Hematopoietic multipotent progenitor cell treated with erythropoietin and hydrocortisone succinate and interleukin-3 and kit ligand, for 17 days (in vitro differentiated cells): ENCODE measurements at regions not wholly inside any gene's neighbourhood (a gene's known extent, or its start where the extent isn't known, plus 50 kb on each side); places are given as distances from the start of the nearest gene placed in this dataset.

ENCODE experiments used
- DNase-seq: peaks from one replicate; pipeline ENCODE4 v3.0.0-alpha.2; 2015; ENCODE audit warnings: low spot score

GRCh38 chr16:86747761-86748160, 169.4 kb downstream of the FOXL1 start:
- no peak for DNase-seq

DNA sequence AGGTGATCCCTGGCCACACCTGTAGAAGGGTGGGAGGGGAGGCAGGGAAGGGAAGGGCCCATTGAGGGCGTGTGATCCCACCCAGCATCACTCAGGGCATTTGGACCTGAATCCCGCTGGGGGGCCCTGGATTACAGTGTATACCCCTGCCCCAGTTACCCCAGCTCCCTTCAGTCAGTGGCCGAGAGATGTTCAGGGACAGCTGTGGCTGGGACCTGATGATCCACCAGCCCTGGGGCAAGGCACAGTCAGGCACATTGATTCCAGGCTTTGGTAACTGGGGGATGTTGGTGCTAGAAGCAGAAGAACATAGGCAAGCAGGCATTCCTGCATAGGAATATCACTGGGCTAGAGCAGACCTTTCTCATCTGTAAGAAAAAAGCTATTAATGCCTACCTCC, 170.3 kb downstream of the FOXL1 start:
- DNase-seq: no peak

GRCh38 chr16:86751076-86752030, 173.0 kb downstream of the FOXL1 start:
- DNase-seq: no peak

DNA sequence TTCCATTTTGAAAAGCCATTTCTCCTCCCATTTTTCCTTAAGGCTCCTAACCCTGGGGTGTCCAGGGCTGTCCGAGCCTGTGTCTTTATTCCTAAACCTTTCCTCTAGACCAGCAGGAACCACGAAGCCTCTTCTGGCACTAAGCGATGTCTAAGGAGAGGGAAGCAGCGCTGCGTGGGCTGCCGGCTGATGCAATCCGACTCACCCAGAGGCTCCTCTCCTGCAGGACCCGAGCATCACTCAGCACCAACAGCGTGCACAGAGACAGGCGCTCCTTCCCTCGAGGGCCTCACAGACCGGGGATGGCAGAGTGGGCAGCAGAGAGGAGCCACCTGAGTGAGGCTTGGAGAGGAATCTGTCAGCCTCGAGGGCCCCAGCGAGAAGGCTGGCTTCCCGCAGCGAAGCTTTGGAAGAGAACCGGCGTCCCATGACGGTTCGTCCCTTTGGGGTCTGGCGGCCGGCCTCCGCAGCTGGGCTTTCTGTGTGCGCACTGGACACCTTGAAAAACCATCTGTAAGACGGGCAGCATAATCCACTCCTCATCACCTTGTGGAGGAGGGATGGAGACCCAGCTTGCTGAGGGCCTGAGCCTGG, 174.3 kb downstream of the FOXL1 start:
- no peak for DNase-seq

- no peak for DNase-seq
These were observed 175.1 kb downstream of the FOXL1 start for GRCh38 chr16:86753399-86753798.

GRCh38 chr16:86755571-86756006, 177.2 kb downstream of the FOXL1 start:
- no peak for DNase-seq

DNA sequence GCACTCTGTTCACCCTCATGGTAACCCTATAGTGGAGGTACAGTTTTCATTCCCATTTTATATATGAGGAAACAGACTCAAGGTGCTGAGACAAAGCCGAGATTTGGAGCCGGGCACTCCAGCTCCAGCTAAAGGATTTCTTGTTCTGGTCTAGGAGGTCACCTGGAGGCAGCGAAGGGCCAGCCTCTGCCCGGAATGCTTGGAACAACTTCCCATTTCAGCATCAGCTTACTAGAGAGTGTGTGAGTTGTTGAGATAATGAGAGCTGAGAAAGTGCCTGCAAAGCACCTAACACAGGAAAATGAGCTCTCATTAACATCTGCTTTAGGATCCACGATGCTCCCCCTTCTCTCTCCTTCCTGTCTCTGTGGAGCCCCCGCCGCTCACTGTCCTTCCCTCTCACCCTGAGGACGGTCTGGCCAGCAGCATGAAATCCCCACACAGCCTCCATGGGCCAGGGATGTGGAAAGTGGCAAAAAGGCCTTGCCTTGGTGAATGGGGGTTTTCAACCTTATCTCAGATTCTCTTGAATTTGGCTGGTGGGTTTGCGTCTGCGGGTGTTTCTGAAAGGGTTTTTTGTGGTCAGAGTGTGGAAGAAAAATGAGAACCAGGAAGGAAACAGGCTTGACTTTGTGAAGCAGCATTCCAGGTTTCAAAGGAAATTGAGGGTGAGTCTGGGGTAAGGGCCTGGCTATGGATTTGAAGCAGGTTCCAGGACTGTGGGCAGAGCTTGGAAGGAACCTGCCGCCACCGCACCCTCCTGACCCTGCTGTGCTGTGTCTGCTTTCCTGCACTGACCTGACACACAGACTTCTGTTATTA, 178.7 kb downstream of the FOXL1 start:
- DNase-seq: no peak

DNA sequence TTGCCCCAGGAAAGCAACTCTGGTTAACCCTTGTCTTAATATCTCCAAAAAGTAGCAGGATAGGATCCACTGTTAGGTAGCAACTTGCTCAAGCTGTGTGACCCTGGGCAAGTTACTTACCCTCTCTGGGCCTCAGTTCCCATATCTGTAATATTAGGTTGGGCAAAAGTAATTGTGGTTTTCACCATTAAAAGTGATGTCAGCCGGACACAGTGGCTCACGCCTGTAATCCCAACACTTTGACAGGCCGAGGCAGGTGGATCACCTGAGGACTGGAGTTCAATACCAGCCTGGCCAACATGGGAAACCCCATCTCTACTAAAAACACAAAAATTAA, 179.3 kb downstream of the FOXL1 start:
- no peak for DNase-seq

GRCh38 chr16:86758932-86759331, 180.6 kb downstream of the FOXL1 start:
- DNase-seq: no peak

DNA sequence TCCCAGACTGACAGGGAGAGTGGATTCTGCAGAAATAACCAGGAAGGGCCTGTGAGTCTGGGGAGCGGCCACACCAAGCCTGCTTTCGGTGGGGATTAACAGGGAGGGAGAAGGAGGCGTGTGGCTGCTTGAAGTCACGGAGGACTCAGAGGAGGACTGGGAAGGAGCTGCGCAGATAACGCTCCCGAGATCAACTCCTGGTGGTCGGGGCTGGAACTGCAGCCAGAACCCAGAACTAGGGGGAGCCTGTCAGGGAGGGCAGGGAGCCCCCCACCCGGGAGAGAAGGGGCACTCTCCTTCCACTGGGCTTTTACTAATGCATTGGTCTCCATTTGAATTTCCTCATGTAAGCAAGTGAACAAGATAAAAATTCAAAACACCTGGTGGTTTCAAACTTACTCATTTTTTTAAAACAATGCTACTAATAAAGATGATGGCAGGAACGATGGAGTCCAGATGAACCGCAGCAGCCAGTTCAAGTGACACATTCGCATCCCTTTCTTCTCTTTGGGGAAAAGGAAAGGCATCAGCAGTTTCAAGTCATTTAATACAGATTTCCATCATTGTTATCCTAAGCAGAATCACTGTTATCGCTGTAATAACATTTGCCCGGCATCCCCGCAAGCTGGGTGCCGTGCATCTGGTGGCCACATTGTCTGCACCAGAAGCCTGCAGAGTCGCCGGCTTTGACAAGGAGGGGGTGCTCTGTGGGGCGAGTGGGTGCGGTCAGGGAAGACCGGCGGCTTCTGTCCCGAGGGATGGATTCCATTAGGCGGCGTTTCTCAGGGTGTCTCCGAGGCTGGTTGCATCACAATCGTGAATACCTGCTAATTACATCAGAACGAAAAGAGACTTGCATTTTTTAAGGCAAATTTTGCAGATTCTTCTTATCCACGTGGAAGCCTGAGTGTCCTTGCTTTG, 183.0 kb downstream of the FOXL1 start:
- DNase-seq: no peak

DNA sequence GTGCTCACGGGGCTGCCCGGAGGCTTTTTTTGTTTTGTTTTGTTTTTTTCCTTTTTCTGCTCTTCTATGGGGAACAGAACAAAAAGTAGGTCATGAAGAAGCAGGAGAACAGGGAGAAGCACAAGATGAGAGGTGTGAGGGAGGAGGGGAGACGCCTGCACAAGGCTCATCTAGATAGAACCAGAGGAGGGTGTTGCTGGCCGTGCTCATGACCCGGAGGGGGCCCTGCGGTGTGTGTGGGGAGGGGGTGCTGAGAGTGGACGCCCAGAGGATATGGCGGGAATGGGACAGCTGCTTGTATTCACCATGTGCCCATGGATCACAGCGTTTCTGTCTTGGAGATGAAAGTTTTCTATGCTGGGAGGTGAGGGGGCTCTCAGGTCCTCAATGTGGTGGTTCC, 183.7 kb downstream of the FOXL1 start:
- DNase-seq: no peak

DNA sequence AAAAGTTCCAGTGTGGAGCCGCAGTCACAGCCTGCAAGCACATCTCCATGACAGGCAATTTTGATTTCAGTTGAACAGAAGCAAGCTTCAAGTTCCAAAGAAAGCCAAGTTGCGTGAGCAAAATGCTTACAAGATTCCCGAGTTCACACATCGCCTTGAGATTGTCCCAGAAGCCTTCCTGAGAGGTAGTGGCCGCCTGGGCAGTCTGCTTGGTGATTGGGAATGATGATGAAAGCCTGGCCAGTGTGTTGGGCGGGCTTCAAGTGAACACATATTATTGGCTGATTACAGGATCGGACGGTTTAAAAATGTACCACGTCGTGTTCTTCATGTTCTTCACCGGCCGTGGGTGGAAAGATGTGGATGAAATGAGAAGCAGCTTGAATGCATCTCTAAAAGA, 185.5 kb downstream of the FOXL1 start:
- no peak for DNase-seq

- DNase-seq: no peak
These were observed 186.2 kb downstream of the FOXL1 start for GRCh38 chr16:86764551-86764950.

DNA sequence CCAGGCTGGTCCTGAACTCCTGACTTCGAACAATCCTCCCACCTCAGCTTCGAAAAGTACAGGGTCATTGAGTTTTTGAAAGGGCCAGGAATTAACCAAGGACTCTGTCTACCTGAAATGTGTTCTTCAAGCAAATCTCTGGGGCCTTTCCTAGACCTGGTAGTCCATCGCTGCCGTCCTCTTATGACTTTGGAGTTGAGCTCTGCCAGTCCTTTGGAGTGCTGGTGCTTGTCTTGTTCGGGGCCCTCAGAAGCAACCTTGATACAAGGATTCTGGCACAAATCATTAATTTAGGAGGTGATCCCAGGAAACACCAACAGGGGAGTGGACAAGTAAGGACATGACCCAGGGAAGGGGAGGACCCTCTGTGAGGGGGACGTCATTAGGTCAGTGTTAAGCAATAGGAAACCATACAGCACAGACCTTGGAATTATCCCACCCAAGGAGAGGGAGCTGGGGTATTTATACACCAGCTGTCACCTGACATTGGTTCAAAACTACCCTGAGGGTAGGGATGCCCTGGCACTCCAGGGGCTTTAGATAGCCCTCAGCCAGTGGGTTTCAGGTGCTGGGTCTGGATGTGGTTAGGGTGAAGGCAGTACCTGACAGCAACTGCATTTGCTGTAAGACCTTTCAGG, 187.2 kb downstream of the FOXL1 start:
- DNase-seq: no peak

DNA sequence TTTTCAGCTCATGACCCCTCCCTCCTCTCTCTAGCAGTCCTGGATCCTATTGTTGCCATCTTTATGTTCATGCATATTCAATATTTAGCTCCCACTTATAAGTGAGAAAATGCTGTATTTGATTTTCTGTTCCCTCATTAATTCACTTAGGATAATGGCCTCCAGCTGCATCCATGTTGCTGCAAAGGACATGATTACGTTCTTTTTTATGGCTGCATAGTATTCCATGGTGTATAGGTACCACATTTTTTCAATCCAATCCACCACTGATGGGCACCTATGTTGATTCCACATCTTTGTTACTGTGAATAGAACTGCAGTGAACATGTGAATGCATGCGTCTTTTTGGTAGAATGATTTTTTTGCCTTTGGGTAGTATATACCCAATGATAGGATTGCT, 188.4 kb downstream of the FOXL1 start:
- no peak for DNase-seq

DNA sequence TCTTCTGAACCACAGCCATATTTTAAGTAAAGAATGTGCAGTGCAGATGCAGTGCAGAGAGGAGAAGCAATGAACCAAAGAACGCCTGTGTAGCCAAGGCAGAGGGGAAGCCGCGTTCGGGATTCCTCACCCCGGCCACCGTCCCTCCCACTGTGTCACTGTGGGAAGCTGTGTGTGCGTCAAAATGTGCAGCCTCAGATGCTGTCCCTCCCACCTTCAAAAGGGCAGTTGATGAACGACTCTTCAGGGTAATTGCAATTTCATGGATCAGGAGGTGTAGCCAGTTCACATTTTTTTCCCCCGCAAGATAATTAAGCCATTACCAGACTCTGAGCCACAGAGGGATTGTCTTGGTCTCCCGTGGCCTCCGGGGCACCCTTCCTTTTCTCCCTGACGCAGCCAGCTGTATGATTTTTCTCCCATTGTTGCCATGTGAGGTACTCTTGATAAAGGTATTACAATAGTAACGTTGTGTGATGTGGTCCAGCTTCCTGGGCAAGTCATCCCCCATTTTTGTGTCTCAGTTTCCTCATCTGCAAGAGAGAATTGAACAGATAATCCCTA, 190.0 kb downstream of the FOXL1 start:
- DNase-seq: no peak

DNA sequence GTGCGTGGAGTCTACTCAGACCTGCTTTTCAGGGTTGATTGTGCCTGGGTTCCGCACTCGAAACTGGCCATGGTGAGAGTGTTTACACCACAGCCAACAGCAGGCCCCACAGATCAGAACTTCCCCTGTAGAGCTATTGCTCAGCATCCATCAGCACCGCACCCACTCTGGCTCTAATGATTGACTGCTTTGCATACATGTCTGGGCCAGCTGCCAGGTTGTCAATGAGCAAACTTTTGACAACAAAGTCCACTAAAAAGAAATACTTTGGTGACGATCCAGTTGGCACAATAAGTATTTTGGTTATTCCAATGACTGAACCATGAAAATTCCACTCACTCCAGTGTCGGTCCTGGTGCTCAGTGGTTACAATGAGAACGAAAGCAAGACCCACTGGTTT, 190.7 kb downstream of the FOXL1 start:
- DNase-seq: no peak

DNA sequence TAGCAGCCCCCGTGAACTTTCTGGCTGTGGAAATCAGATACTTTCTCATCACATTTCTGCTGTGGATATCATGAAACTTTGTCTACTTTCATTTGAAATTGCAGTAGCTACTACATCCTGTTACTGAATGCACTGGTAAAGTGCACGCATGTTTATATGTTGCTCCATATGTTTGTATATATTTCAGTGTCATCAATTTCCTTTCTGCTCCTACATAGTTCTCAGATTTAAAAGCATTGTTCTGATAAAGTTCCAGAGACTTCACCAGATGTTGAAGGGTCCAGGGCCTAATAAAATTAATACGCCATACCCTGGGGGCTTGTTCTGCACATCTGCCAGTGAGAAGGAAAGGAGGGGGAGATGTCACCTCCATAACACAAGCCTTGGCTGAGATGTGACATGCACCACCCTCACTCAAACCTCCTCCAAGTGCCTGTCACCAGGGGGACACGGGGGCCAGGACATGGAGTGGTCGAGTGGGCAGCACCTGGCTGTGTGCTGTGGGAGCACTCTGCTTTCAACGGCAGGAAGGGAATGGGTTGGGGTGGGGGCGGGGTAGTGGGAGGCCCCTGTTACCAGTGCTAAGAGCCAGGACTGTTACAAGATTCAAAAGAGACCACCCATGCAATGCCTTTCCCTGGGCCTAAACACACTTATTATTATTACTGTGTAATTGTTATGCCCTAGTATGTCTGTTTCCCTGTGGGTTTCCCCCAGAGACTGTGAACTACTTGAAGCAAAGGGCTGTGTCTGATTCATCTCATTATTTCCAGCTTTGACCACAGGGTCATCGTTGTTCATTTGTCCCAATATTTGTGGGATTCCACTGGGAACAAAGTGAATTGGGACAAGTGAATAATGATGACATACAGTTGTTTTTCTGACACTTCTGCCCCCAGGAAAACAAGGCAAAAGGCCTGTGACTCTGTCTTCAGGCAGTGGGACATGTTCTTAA, 193.4 kb downstream of the FOXL1 start:
- no peak for DNase-seq

DNA sequence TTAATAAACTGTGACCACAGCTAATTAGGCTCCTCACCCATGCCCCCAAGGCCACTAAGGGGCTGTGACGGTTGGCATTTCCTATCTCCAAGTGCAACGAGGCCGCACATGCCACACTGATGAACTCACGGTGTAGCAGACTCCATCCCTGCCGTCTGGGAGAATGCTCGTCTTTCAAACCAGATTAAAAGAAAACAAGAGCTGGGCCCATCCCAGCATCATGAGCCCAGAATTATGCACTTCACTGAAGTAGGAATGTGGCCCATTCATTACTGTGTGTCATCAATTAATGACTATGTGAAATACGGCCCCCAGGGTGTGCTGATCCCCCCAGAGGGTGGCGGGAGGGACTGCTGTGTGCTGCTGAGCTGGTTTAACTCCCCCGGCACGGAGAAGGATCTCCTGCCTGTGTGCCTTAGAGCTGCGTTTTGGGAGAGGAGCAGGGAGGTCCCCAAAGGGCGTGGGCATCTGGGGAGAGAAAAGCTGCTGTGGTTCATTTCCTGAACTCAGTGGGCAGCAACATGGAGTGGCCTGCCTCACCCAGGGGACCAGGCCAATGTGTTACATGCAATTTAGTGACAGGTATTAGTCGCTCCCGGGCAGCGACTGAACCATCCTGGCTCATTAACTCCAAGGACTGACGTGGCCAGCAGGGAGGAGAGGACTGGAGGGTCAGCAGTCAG, 194.5 kb downstream of the FOXL1 start:
- DNase-seq: no peak
